ENCODE measurements at regions not wholly inside any gene's neighbourhood (a gene's known extent, or its start where the extent isn't known, plus 50 kb on each side); places are given as distances from the start of the nearest gene placed in this dataset.

DNA sequence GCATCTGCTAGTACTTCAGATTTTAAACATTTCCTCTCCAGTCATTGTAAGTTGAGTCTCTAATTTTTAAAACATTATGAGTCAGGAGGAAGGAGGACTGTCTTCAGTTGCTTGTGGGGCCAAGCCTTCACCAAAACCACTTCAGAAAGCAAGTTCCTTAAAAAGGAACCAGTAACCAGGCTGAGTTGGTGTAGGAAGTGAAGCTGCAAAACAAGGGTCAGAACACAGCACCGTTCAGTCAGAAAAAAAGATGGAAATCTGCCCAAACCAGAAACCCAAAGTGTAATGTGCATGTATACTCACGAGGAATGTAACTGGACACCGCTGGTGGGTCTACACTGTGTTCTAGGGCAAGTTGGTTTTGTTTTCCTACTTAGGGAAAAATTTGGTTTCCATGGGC is 402.1 kb downstream of the SETD4 start:
- peaks cover 14% of the 10 kb centered on the region for H3K4me1 Mint-ChIP-seq (ENCODE audit: low read depth)
- H3K4me3 Mint-ChIP-seq (ENCODE audit: unreplicated experiment), result no peak overlapping the region
- H3K9me3 Mint-ChIP-seq (ENCODE audit: low read depth), result peaks cover 4% of the 10 kb centered on the region
- no peak for DNase-seq (ENCODE audit: low spot score)
- TF ChIP-seq CTCF (IDR thresholded peaks at IDR 0.05), result no peak
- peaks cover 2% of the 10 kb centered on the region for H3K27me3 Mint-ChIP-seq (ENCODE audit: low read depth)
- H3K36me3 Mint-ChIP-seq (ENCODE audit: low read depth), result no peaks in the 10 kb centered on the region
- peak overlapping the region; percentile 58 for H3K27ac Mint-ChIP-seq (ENCODE audit: unreplicated experiment)

GRCh38 chr21:35652872-35653271 is 407.5 kb downstream of the SETD4 start:
- H3K27me3 Mint-ChIP-seq (ENCODE audit: low read depth), result peaks cover 3% of the 10 kb centered on the region
- peaks cover 4% of the 10 kb centered on the region for H3K9me3 Mint-ChIP-seq (ENCODE audit: low read depth)
- DNase-seq (ENCODE audit: low spot score), result no peak
- TF ChIP-seq CTCF (IDR thresholded peaks at IDR 0.05), result peak; percentile 32
- no peak overlapping the region for H3K27ac Mint-ChIP-seq (ENCODE audit: unreplicated experiment)
- peaks cover 9% of the 10 kb centered on the region for H3K4me1 Mint-ChIP-seq (ENCODE audit: low read depth)
- H3K36me3 Mint-ChIP-seq (ENCODE audit: low read depth), result no peaks in the 10 kb centered on the region
- H3K4me3 Mint-ChIP-seq (ENCODE audit: unreplicated experiment), result no peak overlapping the region

GRCh38 chr21:35652196-35652595 is 408.1 kb downstream of the SETD4 start:
- peaks cover 3% of the 10 kb centered on the region for H3K27me3 Mint-ChIP-seq (ENCODE audit: low read depth)
- no peak for TF ChIP-seq CTCF (IDR thresholded peaks at IDR 0.05)
- no peak for DNase-seq (ENCODE audit: low spot score)
- peaks cover 6% of the 10 kb centered on the region for H3K4me1 Mint-ChIP-seq (ENCODE audit: low read depth)
- no peak overlapping the region for H3K4me3 Mint-ChIP-seq (ENCODE audit: unreplicated experiment)
- H3K36me3 Mint-ChIP-seq (ENCODE audit: low read depth), result no peaks in the 10 kb centered on the region
- peaks cover 4% of the 10 kb centered on the region for H3K9me3 Mint-ChIP-seq (ENCODE audit: low read depth)
- no peak overlapping the region for H3K27ac Mint-ChIP-seq (ENCODE audit: unreplicated experiment)

DNA sequence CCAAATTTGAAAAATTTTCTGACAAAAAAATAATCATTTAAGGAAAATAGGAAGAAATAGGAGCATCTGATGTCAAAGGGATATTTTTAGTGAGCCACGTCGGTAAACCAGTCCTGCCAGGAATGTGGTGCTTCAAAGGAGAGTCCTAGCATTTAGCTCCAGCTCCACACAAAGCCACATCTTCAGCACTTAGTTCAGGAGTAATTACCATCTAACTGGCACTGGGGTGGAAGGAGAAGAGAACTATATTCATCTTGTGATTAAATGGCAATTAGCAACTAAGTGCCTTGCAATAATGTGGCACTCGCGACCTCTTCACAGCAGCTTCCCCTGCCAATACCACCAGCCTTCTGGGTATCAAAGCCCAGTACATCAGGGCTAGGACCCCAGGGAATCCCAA is 409.1 kb downstream of the SETD4 start:
- Mint-ChIP-seq H3K36me3 (ENCODE audit: low read depth) (no peaks in the 10 kb centered on the region), H3K27me3 (ENCODE audit: low read depth) (peaks cover 3% of the 10 kb centered on the region), H3K9me3 (ENCODE audit: low read depth) (no peaks in the 10 kb centered on the region), H3K4me3 (ENCODE audit: unreplicated experiment) (no peak overlapping the region), H3K4me1 (ENCODE audit: low read depth) (peaks cover 12% of the 10 kb centered on the region), H3K27ac (ENCODE audit: unreplicated experiment) (no peak overlapping the region)
- no peak for TF ChIP-seq CTCF (IDR thresholded peaks at IDR 0.05)
- DNase-seq (ENCODE audit: low spot score), result no peak

GRCh38 chr21:35649186-35649585 is 411.1 kb downstream of the SETD4 start:
- Mint-ChIP-seq H3K27ac (ENCODE audit: unreplicated experiment) (no peak overlapping the region), H3K27me3 (ENCODE audit: low read depth) (peaks cover 3% of the 10 kb centered on the region), H3K36me3 (ENCODE audit: low read depth) (no peaks in the 10 kb centered on the region), H3K4me3 (ENCODE audit: unreplicated experiment) (no peak overlapping the region), H3K9me3 (ENCODE audit: low read depth) (no peaks in the 10 kb centered on the region), H3K4me1 (ENCODE audit: low read depth) (peaks cover 12% of the 10 kb centered on the region)
- TF ChIP-seq CTCF (IDR thresholded peaks at IDR 0.05), result no peak
- no peak for DNase-seq (ENCODE audit: low spot score)
